ENCODE measurements at regions not wholly inside any gene's neighbourhood (a gene's known extent, or its start where the extent isn't known, plus 50 kb on each side); places are given as distances from the start of the nearest gene placed in this dataset.

GRCh38 chr10:78331391-78331922 lies 297.8 kb downstream of the RPS24 start:
- ATAC-seq (no peak), DNase-seq (peak in 1 of 6 donors; percentile 7), FAIRE-seq (no peak)
- TF ChIP-seq, protein P1, sequence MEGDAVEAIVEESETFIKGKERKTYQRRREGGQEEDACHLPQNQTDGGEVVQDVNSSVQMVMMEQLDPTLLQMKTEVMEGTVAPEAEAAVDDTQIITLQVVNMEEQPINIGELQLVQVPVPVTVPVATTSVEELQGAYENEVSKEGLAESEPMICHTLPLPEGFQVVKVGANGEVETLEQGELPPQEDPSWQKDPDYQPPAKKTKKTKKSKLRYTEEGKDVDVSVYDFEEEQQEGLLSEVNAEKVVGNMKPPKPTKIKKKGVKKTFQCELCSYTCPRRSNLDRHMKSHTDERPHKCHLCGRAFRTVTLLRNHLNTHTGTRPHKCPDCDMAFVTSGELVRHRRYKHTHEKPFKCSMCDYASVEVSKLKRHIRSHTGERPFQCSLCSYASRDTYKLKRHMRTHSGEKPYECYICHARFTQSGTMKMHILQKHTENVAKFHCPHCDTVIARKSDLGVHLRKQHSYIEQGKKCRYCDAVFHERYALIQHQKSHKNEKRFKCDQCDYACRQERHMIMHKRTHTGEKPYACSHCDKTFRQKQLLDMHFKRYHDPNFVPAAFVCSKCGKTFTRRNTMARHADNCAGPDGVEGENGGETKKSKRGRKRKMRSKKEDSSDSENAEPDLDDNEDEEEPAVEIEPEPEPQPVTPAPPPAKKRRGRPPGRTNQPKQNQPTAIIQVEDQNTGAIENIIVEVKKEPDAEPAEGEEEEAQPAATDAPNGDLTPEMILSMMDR (IDR thresholded peaks at IDR 0.05) = no peak
- Histone ChIP-seq H3K27ac (no peak overlapping the region), H3K36me3 (no peaks in the 10 kb centered on the region), H3K9me3 (no peaks in the 10 kb centered on the region), H3K4me3 (no peak overlapping the region), H3K4me1 (no peaks in the 10 kb centered on the region), H3K27me3 (no peaks in the 10 kb centered on the region)
- intact Hi-C loops (cut with DNase I) = no loop called here
- WGBS, 2 donors = 80 to 88% methylated on average over 6 of the region's 6 CpGs

DNA sequence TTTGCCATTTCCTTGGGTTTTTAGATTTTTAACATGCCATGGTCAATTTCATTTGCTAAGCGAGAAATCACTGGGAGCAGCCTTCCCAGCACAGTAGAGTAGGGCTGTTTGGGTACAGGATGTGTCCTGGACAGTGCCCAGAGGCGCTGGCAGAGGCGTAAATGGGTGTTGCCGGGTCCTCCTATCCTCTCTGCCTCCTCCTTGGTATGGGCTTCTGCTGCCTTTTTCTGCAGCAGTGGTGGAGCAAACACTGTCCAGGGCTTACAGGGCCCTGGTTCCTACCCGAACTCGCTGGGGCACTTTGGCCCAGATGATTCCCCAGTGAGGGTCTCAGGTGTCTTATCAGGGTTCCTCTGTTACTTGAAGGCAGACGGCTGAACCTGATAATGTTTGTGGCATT lies 298.3 kb downstream of the RPS24 start:
- Histone ChIP-seq H3K27me3 (no peaks in the 10 kb centered on the region), H3K27ac (no peak overlapping the region), H3K9me3 (no peaks in the 10 kb centered on the region), H3K4me3 (no peak overlapping the region), H3K36me3 (no peaks in the 10 kb centered on the region), H3K4me1 (no peaks in the 10 kb centered on the region)
- DNase-seq (no peak), ATAC-seq (no peak), FAIRE-seq (no peak)
- intact Hi-C loops (cut with DNase I) = no loop called here
- 90 to 95% methylated on average over 7 of the region's 7 CpGs for WGBS, 2 donors
- TF ChIP-seq, protein P1 (IDR thresholded peaks at IDR 0.05) = no peak

- Histone ChIP-seq H3K9me3 (no peaks in the 10 kb centered on the region), H3K27me3 (no peaks in the 10 kb centered on the region), H3K36me3 (no peaks in the 10 kb centered on the region), H3K4me3 (no peak overlapping the region), H3K4me1 (no peaks in the 10 kb centered on the region), H3K27ac (no peak overlapping the region)
- TF ChIP-seq, protein P1 (IDR thresholded peaks at IDR 0.05) = no peak
- intact Hi-C loops (cut with DNase I) = no loop called here
- ATAC-seq (no peak), FAIRE-seq (no peak), DNase-seq (peak in 1 of 6 donors; percentile 8)
Observed at GRCh38 chr10:78332657-78333056, 299.0 kb downstream of the RPS24 start.

DNA sequence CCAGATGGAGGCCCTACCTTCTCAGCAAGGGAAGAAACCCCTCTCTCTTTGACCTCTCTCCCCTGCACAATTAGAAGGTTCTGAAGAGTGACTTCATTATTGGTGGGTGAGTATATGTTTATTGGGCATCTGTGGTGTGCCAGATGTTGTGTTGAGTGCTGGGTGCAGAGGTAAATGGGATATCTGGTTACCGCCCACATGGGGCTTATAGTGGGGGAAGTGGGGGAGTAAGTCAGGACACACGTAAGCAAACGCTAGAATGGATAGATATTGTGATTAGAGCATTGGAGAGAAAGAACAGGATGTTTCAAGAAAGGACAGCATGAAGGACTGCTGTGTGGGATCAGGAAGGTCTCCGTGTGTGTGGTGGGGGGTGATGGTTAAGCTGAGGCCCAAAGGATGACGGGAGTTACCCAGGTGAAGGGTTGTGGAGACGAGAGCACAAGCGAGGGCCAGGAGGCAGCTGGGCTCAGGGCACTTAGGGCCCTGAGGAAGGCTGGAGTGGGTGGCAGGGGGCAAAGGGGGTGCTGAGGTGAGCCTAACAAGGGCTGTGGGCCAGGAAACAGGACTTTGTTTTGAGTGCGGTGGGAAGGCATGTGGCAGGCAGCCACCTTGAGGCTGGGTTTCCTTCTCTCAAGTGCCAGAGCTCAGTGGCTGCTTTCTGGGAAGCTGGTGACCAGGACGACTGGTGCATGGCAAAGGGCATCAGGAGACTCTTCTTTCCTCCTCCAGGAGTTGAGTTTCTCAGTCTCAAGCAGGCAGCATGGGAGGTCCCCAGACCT lies 299.9 kb downstream of the RPS24 start:
- TF ChIP-seq, protein P1 (IDR thresholded peaks at IDR 0.05) = no peak
- ATAC-seq = no peak
- Histone ChIP-seq H3K36me3 (no peaks in the 10 kb centered on the region), H3K27ac (no peak overlapping the region), H3K9me3 (no peaks in the 10 kb centered on the region), H3K27me3 (no peaks in the 10 kb centered on the region), H3K4me1 (no peaks in the 10 kb centered on the region), H3K4me3 (no peak overlapping the region)
- DNase-seq = peak in 1 of 6 donors; percentile 6
- 90 to 92% methylated on average over 9 of the region's 9 CpGs for WGBS, 2 donors
- no peak for FAIRE-seq
- intact Hi-C loops (cut with DNase I) = no loop called here

- no peak for ATAC-seq
- 50 to 60% methylated on average over 1 of the region's 1 CpG for WGBS, 2 donors
- H3K9me3 ChIP-seq = no peaks in the 10 kb centered on the region
- H3K4me1 ChIP-seq = no peaks in the 10 kb centered on the region
- no peak for DNase-seq
- FAIRE-seq = no peak
- no peak overlapping the region for H3K27ac ChIP-seq
- intact Hi-C loops (cut with DNase I) = no loop called here
- TF ChIP-seq, protein P1 (IDR thresholded peaks at IDR 0.05) = no peak
- H3K36me3 ChIP-seq = no peaks in the 10 kb centered on the region
- H3K27me3 ChIP-seq = no peaks in the 10 kb centered on the region
- no peak overlapping the region for H3K4me3 ChIP-seq
Observed at GRCh38 chr10:78335371-78335690, 301.7 kb downstream of the RPS24 start.

All from pancreas (tissue), 10 donors.